ENCODE measurements at regions not wholly inside any gene's neighbourhood (a gene's known extent, or its start where the extent isn't known, plus 50 kb on each side); places are given as distances from the start of the nearest gene placed in this dataset.

DNA sequence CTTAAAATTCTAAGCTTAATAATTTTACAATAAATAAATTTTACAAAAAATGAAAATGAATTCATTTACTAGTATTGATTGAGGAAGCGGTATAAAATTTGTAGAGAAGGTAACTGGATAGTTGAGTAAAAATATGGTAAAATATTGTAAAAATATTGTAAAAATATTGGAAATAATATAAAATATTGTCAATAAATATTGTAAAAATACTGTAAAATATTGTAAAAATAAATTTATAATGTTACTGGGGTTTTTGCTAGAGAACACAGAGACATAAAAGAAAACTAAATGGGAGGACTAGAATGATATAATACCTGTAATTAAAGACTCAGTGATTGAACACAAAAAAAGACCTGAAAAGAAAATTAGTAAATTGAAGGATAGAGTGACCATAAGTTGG lies 546.3 kb upstream of the NETO1 start:
- TF ChIP-seq SNAI2 (CRISPR knock-in tag; IDR thresholded peaks at IDR 0.05) (no peak), CREB5 (CRISPR knock-in tag; IDR thresholded peaks at IDR 0.05; ENCODE audit: low read depth) (no peak), ZNF70 (CRISPR knock-in tag; IDR thresholded peaks at IDR 0.05) (no peak), ESRRG (CRISPR knock-in tag; IDR thresholded peaks at IDR 0.05) (no peak), RARB (CRISPR knock-in tag; IDR thresholded peaks at IDR 0.05) (no peak), ZNF565 (CRISPR knock-in tag; conservative IDR thresholded peaks at IDR 0.05; ENCODE audit: low read depth) (no peak), ZNF8 (CRISPR knock-in tag; IDR thresholded peaks at IDR 0.05) (no peak), ARNTL (CRISPR knock-in tag; IDR thresholded peaks at IDR 0.05; ENCODE audit: borderline replicate concordance, low read depth) (no peak), ISL1 (CRISPR knock-in tag; IDR thresholded peaks at IDR 0.05) (no peak), PPARA (CRISPR knock-in tag; IDR thresholded peaks at IDR 0.05; ENCODE audit: borderline replicate concordance) (no peak), TOX (CRISPR knock-in tag; IDR thresholded peaks at IDR 0.05; ENCODE audit: borderline replicate concordance) (no peak), POU6F1 (CRISPR knock-in tag; IDR thresholded peaks at IDR 0.05; ENCODE audit: borderline replicate concordance, low read depth) (no peak)
- TF ChIP-seq, protein P1, sequence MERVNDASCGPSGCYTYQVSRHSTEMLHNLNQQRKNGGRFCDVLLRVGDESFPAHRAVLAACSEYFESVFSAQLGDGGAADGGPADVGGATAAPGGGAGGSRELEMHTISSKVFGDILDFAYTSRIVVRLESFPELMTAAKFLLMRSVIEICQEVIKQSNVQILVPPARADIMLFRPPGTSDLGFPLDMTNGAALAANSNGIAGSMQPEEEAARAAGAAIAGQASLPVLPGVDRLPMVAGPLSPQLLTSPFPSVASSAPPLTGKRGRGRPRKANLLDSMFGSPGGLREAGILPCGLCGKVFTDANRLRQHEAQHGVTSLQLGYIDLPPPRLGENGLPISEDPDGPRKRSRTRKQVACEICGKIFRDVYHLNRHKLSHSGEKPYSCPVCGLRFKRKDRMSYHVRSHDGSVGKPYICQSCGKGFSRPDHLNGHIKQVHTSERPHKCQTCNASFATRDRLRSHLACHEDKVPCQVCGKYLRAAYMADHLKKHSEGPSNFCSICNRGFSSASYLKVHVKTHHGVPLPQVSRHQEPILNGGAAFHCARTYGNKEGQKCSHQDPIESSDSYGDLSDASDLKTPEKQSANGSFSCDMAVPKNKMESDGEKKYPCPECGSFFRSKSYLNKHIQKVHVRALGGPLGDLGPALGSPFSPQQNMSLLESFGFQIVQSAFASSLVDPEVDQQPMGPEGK (CRISPR knock-in tag; IDR thresholded peaks at IDR 0.05; ENCODE audit: borderline replicate concordance), result no peak
- TF ChIP-seq, protein P2, sequence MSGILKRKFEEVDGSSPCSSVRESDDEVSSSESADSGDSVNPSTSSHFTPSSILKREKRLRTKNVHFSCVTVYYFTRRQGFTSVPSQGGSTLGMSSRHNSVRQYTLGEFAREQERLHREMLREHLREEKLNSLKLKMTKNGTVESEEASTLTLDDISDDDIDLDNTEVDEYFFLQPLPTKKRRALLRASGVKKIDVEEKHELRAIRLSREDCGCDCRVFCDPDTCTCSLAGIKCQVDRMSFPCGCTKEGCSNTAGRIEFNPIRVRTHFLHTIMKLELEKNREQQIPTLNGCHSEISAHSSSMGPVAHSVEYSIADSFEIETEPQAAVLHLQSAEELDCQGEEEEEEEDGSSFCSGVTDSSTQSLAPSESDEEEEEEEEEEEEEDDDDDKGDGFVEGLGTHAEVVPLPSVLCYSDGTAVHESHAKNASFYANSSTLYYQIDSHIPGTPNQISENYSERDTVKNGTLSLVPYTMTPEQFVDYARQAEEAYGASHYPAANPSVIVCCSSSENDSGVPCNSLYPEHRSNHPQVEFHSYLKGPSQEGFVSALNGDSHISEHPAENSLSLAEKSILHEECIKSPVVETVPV (CRISPR knock-in tag; IDR thresholded peaks at IDR 0.05), result no peak
